HG03097 (cell line): ENCODE measurements at regions not wholly inside any gene's neighbourhood (a gene's known extent, or its start where the extent isn't known, plus 50 kb on each side); places are given as distances from the start of the nearest gene placed in this dataset.

Source experiments
- ATAC-seq: cut with Tn5 transposase; IDR thresholded peaks from one replicate; pipeline ENCODE4 v1.9.1; 2021; ENCODE audit not compliant: unreplicated experiment, low FRiP score

- no peak for ATAC-seq
These were observed 740.5 kb downstream of the BRD1 start for GRCh38 chr22:49087198-49087597.

GRCh38 chr22:49086606-49087157 lies 741.0 kb downstream of the BRD1 start:
- no peak for ATAC-seq

DNA sequence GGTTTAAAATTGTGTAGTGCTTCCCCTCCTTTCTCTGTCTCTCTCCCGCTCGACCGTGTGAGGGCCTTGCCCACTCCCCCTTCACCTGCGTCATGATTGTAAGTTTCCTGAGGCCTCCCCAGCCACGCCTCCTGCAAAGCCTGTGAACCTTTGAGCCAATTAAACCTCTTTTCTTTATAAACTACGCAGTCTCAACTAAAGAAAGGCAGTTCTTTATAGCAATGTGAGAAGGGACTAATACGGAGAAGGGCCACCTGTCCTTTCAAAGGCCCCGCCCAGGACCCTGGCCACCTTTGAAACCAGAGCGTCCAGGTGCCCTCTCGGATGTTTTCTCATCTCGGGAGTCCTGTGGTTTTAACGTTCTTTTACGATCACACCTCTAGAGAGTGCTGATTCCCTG lies 741.5 kb downstream of the BRD1 start:
- no peak for ATAC-seq

DNA sequence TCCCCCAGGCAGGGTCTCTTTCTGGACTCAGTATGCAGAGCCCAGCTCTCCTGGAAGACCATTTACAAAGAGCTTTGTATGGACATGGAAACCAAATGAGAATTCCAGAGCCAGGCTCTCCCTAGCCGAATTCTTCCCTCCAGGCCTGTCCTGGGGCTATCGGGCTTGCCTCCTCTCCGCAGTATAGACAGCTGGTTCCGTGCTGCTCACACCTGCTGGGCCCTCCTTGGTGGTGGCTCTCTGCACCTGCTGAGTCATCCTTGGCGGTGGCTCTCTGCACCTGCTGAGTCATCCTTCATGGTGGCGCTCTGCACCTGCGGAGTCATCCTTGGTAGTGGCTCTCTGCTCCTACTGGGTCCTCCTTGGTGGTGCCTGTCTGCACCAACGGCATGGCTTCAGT lies 743.5 kb downstream of the BRD1 start:
- ATAC-seq, result no peak

- ATAC-seq, result no peak
These were observed 744.1 kb downstream of the BRD1 start for GRCh38 chr22:49083607-49084006.

DNA sequence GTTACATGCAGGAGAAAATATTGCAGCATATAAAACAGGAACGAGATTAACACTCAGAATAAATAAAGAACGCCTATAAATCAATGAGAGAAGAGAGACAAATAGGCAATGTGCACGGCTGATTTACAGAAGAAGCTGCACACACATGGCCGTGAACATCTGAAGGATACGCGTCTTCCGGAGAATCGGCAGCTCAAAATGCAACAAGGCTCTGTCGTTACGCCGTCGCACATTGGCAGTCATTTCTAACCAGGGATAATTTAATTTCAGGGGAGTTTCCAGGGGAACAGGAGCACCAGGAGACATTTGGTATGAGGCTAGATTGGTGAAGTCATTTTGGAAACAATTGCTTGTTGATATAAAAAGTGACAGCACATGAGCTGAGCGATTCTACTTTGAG lies 745.2 kb downstream of the BRD1 start:
- ATAC-seq, result no peak

GRCh38 chr22:49081926-49082325 lies 745.7 kb downstream of the BRD1 start:
- no peak for ATAC-seq

DNA sequence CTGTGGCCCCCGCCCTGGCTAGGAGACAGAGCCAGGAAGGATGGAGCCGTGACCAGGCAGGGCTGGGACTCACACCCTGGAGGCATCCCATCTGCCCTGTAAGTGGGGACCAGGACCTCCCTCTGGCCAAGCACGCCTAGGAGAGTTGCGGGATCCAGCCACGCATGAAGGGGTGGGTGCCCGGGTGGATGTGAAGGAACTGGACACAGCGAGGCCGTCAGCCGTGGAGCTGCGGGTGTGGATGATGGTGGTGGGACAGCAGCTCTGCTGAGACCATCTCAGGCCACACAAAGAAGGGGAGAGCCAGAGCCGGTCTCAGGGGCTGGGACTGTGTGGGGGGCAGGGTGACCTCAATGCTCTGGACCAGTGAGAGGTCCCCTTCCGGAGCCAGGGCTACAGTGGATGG lies 746.4 kb downstream of the BRD1 start:
- no peak for ATAC-seq

DNA sequence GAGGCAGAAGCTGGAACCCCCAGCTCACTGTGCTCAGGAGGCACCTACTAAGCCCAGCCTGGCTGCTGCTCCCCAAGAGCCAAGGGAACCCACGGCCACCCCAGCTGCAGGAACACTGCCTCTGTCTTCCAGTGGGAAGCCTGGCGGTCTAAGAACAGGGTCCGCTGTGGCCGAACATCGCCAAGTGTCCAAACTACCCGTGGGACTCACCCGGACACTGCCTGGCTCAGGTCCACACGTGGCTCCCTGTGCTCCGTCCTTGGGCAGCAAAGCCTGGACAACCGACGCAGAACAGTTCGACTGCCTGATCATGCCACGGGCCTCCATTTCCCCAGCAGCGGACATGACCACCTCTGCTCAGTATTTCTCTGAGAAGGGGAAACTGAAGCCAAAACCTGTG lies 747.0 kb downstream of the BRD1 start:
- ATAC-seq, result no peak

DNA sequence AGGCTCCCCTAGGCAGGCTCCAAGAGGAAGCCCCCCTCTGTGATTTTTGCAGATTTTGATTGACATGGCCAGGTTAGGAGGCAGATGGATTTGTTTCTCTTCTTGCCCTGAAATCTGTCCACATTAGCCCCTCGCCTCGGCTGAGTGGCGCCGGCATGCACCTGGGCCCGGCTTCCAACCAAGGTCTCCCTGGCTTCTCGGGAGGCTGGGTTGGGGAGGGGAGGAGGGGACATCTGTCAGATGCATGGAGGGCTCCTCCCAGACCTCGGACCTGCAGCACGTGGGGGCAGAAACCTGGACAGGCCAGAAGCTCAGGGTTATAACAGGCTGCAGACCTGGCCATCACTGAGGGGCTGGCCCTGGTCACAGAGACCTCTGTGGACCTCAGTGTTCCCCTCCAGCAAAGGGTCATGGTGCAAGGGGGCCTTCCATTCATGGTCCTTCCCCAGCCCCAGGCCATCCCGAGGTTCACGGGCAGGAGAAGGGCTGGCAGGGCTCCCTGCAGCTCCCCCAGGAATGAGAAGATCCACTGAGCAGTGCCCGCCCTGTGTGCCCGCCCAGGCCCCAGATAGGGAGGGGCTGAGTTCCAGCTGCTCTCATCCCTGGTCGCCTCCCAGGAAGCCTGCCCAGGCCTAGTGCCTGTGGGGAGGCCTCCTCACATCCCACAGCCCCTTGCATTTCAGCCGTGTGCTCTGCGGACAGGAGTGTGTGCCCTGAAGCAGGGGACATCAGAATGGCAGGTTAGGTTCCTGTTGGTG lies 747.8 kb downstream of the BRD1 start:
- no peak for ATAC-seq

- no peak for ATAC-seq
These were observed 748.5 kb downstream of the BRD1 start for GRCh38 chr22:49079027-49079725.

DNA sequence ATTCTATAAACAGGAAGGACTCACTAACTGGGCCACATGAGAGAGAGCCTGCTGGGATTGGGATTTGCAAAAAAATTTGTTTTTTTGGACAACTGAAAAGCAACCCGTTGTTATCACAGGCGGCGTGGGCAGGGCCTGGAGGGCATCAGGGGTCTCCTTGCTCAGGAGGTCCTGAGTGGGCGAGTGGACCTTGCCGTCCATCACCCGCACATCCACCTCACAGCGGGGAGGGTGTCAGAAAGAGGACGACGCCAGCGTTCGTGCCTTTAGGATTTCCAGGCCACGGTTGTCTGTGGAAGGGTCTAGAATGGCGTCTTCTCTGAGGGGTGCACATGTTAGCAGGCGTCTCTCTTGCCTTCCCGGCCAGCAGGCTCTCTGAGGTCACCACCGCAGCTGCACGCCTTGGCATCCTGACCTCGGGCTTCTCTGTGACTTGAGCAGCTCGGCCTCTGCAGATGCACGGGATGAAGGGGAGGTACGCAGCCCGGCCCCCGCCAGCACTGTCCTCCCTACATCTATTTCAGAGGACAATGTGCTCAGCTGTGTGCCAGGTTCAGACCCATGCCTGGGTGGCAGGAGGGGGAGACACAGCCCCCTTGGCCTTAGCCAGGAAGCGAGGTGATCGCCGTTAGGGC lies 749.5 kb downstream of the BRD1 start:
- ATAC-seq, result no peak

- no peak for ATAC-seq
These were observed 750.1 kb downstream of the BRD1 start for GRCh38 chr22:49077586-49077985.

DNA sequence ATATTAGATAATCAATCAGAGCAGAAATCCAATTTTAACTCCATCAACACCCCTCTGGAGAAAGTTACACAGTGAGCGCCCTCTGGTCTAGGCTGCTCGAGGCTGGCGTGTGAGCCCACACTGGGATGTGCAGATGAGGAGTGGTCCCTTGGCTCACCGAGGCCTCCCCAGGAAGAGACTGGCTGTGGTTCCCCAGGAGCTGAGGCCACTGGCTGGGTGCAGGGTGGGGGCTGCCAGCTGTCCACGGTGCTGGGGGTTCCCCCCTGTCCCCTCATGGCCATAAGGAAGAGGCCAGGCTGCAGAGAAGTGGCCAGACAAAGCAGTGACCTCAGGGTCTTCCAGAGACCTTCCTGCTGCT lies 750.7 kb downstream of the BRD1 start:
- ATAC-seq, result no peak

DNA sequence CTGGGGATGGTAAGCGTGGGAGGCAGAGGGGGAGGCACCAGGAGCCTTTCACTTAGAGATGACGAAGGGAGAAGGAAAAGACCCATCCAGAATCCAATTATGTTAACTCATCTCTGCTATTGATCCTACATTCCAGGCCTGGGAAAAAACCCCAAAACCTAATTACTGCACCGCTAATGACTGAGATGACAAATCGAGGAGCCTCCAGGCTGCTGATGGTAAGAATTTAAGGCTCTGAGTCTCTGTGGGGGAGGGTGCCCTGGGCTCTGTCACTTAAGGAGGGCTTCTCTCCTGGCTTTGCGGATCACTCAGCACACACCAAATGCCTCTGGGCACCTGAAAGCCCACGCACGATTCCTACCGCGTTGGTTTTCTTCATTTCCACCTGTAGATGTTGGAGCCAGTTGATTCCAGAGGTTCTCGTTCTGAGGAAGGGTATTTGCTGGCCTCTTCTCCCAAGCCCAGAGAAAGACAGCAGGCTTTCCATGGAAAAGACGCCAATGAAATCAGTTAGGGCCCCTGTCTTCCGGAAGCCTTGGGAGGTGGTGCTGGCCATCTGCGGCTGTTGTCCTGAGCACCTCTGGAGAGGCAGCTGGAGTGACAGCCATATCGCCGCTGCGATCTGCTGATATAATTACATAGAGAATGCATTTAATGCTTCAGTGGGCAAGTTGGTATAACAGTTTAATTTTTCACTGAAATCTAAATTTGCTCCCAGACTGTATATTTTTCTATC lies 751.2 kb downstream of the BRD1 start:
- ATAC-seq, result no peak

DNA sequence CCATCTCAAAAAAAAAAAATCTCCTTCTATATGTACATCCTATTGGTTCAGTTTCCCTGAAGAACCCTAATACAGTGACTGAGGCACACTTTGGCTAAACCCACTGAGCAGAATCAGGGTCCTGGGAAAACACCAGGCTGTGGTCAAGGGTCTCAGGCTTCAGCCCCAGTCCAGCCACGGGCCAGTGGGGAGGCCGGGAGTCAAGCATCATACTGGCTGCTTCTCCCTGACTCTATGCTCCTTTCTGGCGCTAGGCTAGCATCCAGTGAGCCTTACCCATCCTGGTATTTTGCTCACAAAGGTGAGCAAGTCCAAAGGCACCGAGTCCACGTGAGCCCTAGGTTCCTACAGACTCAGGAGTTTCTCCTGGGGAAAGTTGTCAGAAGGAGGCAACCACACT lies 752.5 kb downstream of the BRD1 start:
- ATAC-seq, result no peak

DNA sequence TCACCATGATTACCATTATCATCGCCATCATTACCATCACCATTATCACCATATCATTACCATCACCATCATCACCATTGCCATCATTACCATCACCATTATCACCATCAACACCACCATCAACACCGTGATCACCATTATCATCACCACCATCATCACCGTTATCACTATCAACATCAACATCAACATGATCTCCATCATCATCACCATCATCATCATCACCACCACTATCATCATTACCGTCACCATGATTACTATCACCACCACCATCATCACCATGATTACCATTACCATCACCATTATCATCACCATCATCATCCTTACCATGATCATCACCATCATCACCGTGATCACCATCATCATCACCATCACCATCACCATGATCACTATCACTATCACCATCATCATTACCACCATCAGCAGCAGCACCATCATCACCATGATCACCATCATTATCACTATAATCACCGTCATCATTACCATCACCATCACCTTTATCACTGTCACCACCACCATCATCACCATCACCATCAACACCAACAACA lies 753.7 kb downstream of the BRD1 start:
- ATAC-seq, result no peak

- ATAC-seq, result no peak
These were observed 754.6 kb downstream of the BRD1 start for GRCh38 chr22:49072996-49073645.

DNA sequence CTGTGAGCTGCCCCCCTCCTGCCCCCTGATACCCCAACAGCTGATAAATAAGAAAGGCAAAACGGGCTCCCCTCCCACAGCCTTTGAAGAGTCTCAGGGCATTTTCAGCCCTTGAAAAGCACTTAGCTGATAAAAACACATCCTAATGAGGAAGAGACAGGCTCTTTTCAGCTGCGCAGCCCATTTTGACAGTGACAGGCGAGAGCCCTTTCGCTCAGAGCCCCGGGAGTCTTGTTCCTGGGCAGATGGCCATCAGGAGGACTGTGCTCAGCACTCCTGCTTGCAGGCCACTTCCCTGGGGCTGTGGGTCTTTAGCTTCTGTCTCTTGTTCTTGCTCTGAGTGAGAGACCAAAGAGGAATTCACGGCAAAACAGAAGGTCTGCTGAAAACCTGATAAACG lies 757.2 kb downstream of the BRD1 start:
- no peak for ATAC-seq

GRCh38 chr22:49068861-49069500 lies 758.7 kb downstream of the BRD1 start:
- ATAC-seq, result no peak
